Keratinocyte (primary cell): ENCODE measurements at regions not wholly inside any gene's neighbourhood (a gene's known extent, or its start where the extent isn't known, plus 50 kb on each side); places are given as distances from the start of the nearest gene placed in this dataset.

Experiments used
- DNase-seq: peaks from one replicate; pipeline ENCODE4 v3.0.0-alpha.2; 2011; ENCODE audit warnings: low read depth, missing footprints, low spot score
- FAIRE-seq: peaks from 2 replicates; lab custom pipeline; 2011; peaks lifted over from hg19 to GRCh38; lab: Jason Lieb, UNC
- H2AFZ ChIP-seq: 2 replicates; pipeline ENCODE4 v1.6.0; 2012; ENCODE audit warnings: low read length, control low read depth, inconsistent platforms; ENCODE audit not compliant: control insufficient read depth
- H3K27ac ChIP-seq: 2 replicates; pipeline ENCODE4 v1.5.1; 2011; ENCODE audit warnings: low read length; ENCODE audit not compliant: control insufficient read depth, insufficient read depth
- H3K27me3 ChIP-seq: 3 replicates; pipeline ENCODE4 v1.6.0; 2011; ENCODE audit warnings: low read length; ENCODE audit not compliant: control insufficient read depth, insufficient read depth; ENCODE audit errors: extremely low read depth
- H3K36me3 ChIP-seq, 2 experiments: 2 replicates in 1 of 2; 3 replicates in 1 of 2; pipeline ENCODE4 v1.5.1; 2011; ENCODE audit warnings: low read length in 2 of 2, mild to moderate bottlenecking in 1 of 2; ENCODE audit not compliant: control insufficient read depth in 2 of 2, insufficient read depth in 2 of 2; ENCODE audit errors: extremely low read depth in 1 of 2
- H3K4me1 ChIP-seq: 3 replicates; pipeline ENCODE4 v1.5.1; 2011; ENCODE audit warnings: low read length; ENCODE audit not compliant: control insufficient read depth, insufficient read depth; ENCODE audit errors: extremely low read depth
- H3K4me2 ChIP-seq: 3 replicates; pipeline ENCODE4 v1.6.0; 2011; ENCODE audit warnings: low read depth, low read length; ENCODE audit not compliant: control insufficient read depth, insufficient read depth; ENCODE audit errors: extremely low read depth
- H3K4me3 ChIP-seq, 3 experiments: fragments of 200-600 bp in 1 of 3; sonication (generic) in 1 of 3; 2 replicates in 2 of 3; 3 replicates in 1 of 3; pipeline ENCODE4 v1.5.1; 2011 to 2016; ENCODE audit warnings: low read length in 3 of 3, mild to moderate bottlenecking in 3 of 3, control low read depth in 2 of 3, inconsistent platforms in 1 of 3, low read depth in 1 of 3, mixed read lengths in 1 of 3, mixed run types in 1 of 3, moderate library complexity in 1 of 3; ENCODE audit not compliant: control insufficient read depth in 2 of 3, insufficient read depth in 2 of 3; ENCODE audit errors: extremely low read depth in 1 of 3
- H3K79me2 ChIP-seq: 2 replicates; pipeline ENCODE4 v1.6.0; 2012; ENCODE audit warnings: low read length; ENCODE audit not compliant: control insufficient read depth, insufficient read depth
- H3K9ac ChIP-seq: 3 replicates; pipeline ENCODE4 v1.6.0; 2011; ENCODE audit warnings: low read length; ENCODE audit not compliant: control insufficient read depth, insufficient read depth; ENCODE audit errors: extremely low read depth
- H3K9me1 ChIP-seq: 3 replicates; pipeline ENCODE4 v1.6.0; 2011; ENCODE audit warnings: low read length; ENCODE audit not compliant: control insufficient read depth, insufficient read depth; ENCODE audit errors: extremely low read depth
- H3K9me3 ChIP-seq: 2 replicates; pipeline ENCODE4 v1.5.1; 2012; ENCODE audit warnings: low read depth, low read length; ENCODE audit not compliant: control insufficient read depth
- H4K20me1 ChIP-seq: 3 replicates; pipeline ENCODE4 v1.6.0; 2011; ENCODE audit warnings: low read length; ENCODE audit not compliant: control insufficient read depth, insufficient read depth; ENCODE audit errors: extremely low read depth
- EZH2 ChIP-seq: IDR thresholded peaks from one replicate; pipeline ENCODE4 v1.6.1; 2012; ENCODE audit warnings: inconsistent platforms, mild to moderate bottlenecking, low read length, moderate library complexity
- dilution Hi-C: fragments of 300-500 bp; cut with MboI; formaldehyde crosslinking; loops from one replicate; pipeline ENCODE4 v1.7.0; 2020; ENCODE audit warnings: low sequenced_read_pairs; ENCODE audit not compliant: extremely low pct_ligation_motif_present
- TF ChIP-seq, protein P1 (sequence below), 3 experiments: IDR thresholded peaks in 1 of 3; conservative IDR thresholded peaks in 1 of 3; optimal IDR thresholded peaks in 1 of 3; 2 replicates in 2 of 3; 3 replicates in 1 of 3; pipeline versions ENCODE3 to v1.5.1; 2011; ENCODE audit warnings: low read length in 3 of 3, mild to moderate bottlenecking in 3 of 3, moderate library complexity in 2 of 3, control low read depth in 1 of 3, inconsistent platforms in 1 of 3; ENCODE audit not compliant: insufficient read depth in 2 of 3; ENCODE audit errors: extremely low read depth in 1 of 3

DNA sequence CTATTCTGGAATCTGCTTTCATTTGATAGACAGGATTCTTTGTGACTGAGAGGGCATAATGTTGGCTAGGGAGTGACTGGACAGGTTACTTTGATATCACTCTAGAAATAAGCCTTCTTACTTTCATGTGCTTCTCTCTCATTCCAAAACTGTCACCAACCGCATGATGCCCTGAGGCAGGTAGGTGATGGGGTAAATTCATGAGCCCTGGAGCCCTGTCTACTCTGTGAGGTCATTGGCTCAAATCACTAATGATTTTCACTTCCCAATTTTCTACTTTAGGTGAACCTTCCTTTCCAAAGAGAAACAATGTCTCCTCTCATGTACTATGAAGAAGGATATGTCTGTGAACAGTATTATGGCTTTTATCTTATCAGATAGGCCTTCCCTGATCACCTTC, 596.7 kb downstream of the TUSC7 start:
- dilution Hi-C loops = no loop called here

DNA sequence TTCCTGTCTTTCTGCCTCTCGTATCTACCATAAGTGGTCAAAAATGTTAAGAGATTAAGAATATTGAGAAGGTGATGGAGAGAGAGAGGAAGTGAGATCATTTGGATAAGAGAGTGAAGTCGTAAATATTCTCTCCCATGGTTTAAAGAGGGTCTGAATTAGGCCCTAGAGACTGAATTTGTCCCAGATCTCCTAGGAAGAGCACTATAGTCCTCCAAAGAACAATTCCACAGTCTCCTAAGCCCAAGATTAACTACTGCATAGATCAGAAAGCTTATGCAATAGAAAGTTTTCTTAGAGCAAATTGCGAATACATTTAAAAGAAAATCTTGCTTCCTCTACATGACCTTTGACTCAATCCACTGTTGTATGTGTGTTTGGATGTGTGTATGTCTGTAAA, 598.8 kb downstream of the TUSC7 start:
- Histone ChIP-seq H3K36me3 (no peaks in the 10 kb centered on the region), H3K9me3 (no peaks in the 10 kb centered on the region), H3K79me2 (no peaks in the 10 kb centered on the region), H2AFZ (no peak overlapping the region), H3K4me2 (no peak overlapping the region), H3K27ac (no peak overlapping the region), H3K9me1 (no peaks in the 10 kb centered on the region), H3K27me3 (no peaks in the 10 kb centered on the region), H3K9ac (no peak overlapping the region), H4K20me1 (no peaks in the 10 kb centered on the region), H3K4me1 (no peaks in the 10 kb centered on the region), H3K4me3 (no peak overlapping the region)
- dilution Hi-C loops = no loop called here
- FAIRE-seq (no peak), DNase-seq (no peak)
- no peak for TF ChIP-seq EZH2
- TF ChIP-seq, protein P1, sequence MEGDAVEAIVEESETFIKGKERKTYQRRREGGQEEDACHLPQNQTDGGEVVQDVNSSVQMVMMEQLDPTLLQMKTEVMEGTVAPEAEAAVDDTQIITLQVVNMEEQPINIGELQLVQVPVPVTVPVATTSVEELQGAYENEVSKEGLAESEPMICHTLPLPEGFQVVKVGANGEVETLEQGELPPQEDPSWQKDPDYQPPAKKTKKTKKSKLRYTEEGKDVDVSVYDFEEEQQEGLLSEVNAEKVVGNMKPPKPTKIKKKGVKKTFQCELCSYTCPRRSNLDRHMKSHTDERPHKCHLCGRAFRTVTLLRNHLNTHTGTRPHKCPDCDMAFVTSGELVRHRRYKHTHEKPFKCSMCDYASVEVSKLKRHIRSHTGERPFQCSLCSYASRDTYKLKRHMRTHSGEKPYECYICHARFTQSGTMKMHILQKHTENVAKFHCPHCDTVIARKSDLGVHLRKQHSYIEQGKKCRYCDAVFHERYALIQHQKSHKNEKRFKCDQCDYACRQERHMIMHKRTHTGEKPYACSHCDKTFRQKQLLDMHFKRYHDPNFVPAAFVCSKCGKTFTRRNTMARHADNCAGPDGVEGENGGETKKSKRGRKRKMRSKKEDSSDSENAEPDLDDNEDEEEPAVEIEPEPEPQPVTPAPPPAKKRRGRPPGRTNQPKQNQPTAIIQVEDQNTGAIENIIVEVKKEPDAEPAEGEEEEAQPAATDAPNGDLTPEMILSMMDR (optimal IDR thresholded peaks at IDR 0.05 in 1 of 3, IDR thresholded peaks at IDR 0.05 in 1 of 3, conservative IDR thresholded peaks at IDR 0.05 in 1 of 3; ENCODE audit: extremely low read depth in 1 of 3, insufficient read depth in 2 of 3, low read length in 3 of 3) = no peak

More for the DNA sequence above, 596.7 kb downstream of the TUSC7 start:
- H4K20me1 ChIP-seq = no peaks in the 10 kb centered on the region
- FAIRE-seq = no peak
- no peak overlapping the region for H3K4me3 ChIP-seq
- no peak overlapping the region for H2AFZ ChIP-seq
- H3K9ac ChIP-seq = no peak overlapping the region
- TF ChIP-seq, protein P1 (optimal IDR thresholded peaks at IDR 0.05 in 1 of 3, IDR thresholded peaks at IDR 0.05 in 1 of 3, conservative IDR thresholded peaks at IDR 0.05 in 1 of 3; ENCODE audit: extremely low read depth in 1 of 3, insufficient read depth in 2 of 3, low read length in 3 of 3) = no peak
- TF ChIP-seq EZH2 = no peak
- no peak for DNase-seq
- no peaks in the 10 kb centered on the region for H3K9me3 ChIP-seq
- H3K4me1 ChIP-seq = no peaks in the 10 kb centered on the region
- H3K27ac ChIP-seq = no peak overlapping the region
- H3K4me2 ChIP-seq = no peak overlapping the region
- no peaks in the 10 kb centered on the region for H3K79me2 ChIP-seq
- no peaks in the 10 kb centered on the region for H3K27me3 ChIP-seq
- H3K9me1 ChIP-seq = no peaks in the 10 kb centered on the region
- H3K36me3 ChIP-seq = no peaks in the 10 kb centered on the region
